ENCODE measurements at regions not wholly inside any gene's neighbourhood (a gene's known extent, or its start where the extent isn't known, plus 50 kb on each side); places are given as distances from the start of the nearest gene placed in this dataset.

GRCh38 chr9:119036969-119037368 is 332.3 kb downstream of the BRINP1 start:
- Histone ChIP-seq H3K9me2 (ENCODE audit: low read depth, low read length) (no peaks in the 10 kb centered on the region), H3K4me1 (ENCODE audit: insufficient read depth, low read length, severe bottlenecking) (no peaks in the 10 kb centered on the region), H3K9ac (ENCODE audit: low read length) (no peak overlapping the region), H3K36me3 (ENCODE audit: insufficient read depth, low read length) (no peaks in the 10 kb centered on the region), H3K9me3 (ENCODE audit: low read length) (no peaks in the 10 kb centered on the region), H3K27ac (ENCODE audit: low read depth, low read length, poor library complexity, severe bottlenecking) (no peak overlapping the region), H4K20me1 (ENCODE audit: insufficient read depth, low read length) (no peaks in the 10 kb centered on the region), H3K4me2 (ENCODE audit: low read length) (no peak overlapping the region), H2AFZ (ENCODE audit: low read length) (no peak overlapping the region), H3K4me3 (ENCODE audit: low read depth, low read length, poor library complexity, severe bottlenecking) (no peak overlapping the region), H3K27me3 (ENCODE audit: insufficient read depth, low read length) (no peaks in the 10 kb centered on the region), H3F3A (ENCODE audit: insufficient read depth, low read length) (no peaks in the 10 kb centered on the region), H3K79me2 (ENCODE audit: insufficient read depth, low read length) (no peaks in the 10 kb centered on the region)
- no peak for TF ChIP-seq EZH2 (IDR thresholded peaks at IDR 0.05; ENCODE audit: borderline replicate concordance, low read length)
- TF ChIP-seq CTCF (IDR thresholded peaks at IDR 0.05; ENCODE audit: low read length), result no peak

GRCh38 chr9:119043996-119044395 is 325.2 kb downstream of the BRINP1 start:
- Histone ChIP-seq H3K36me3 (ENCODE audit: insufficient read depth, low read length) (no peaks in the 10 kb centered on the region), H3K27me3 (ENCODE audit: insufficient read depth, low read length) (no peaks in the 10 kb centered on the region), H3F3A (ENCODE audit: insufficient read depth, low read length) (no peaks in the 10 kb centered on the region), H2AFZ (ENCODE audit: low read length) (no peak overlapping the region), H3K4me2 (ENCODE audit: low read length) (no peak overlapping the region), H3K9me2 (ENCODE audit: low read depth, low read length) (no peaks in the 10 kb centered on the region), H3K79me2 (ENCODE audit: insufficient read depth, low read length) (no peaks in the 10 kb centered on the region), H4K20me1 (ENCODE audit: insufficient read depth, low read length) (no peaks in the 10 kb centered on the region), H3K9me3 (ENCODE audit: low read length) (no peaks in the 10 kb centered on the region), H3K4me3 (ENCODE audit: low read depth, low read length, poor library complexity, severe bottlenecking) (no peak overlapping the region), H3K9ac (ENCODE audit: low read length) (no peak overlapping the region), H3K27ac (ENCODE audit: low read depth, low read length, poor library complexity, severe bottlenecking) (no peak overlapping the region), H3K4me1 (ENCODE audit: insufficient read depth, low read length, severe bottlenecking) (no peaks in the 10 kb centered on the region)
- TF ChIP-seq CTCF (IDR thresholded peaks at IDR 0.05; ENCODE audit: low read length), result no peak
- TF ChIP-seq EZH2 (IDR thresholded peaks at IDR 0.05; ENCODE audit: borderline replicate concordance, low read length), result no peak

- Histone ChIP-seq H3K4me3 (ENCODE audit: low read depth, low read length, poor library complexity, severe bottlenecking) (no peak overlapping the region), H3F3A (ENCODE audit: insufficient read depth, low read length) (no peaks in the 10 kb centered on the region), H3K27ac (ENCODE audit: low read depth, low read length, poor library complexity, severe bottlenecking) (no peak overlapping the region), H3K9me2 (ENCODE audit: low read depth, low read length) (no peaks in the 10 kb centered on the region), H3K27me3 (ENCODE audit: insufficient read depth, low read length) (no peaks in the 10 kb centered on the region), H3K36me3 (ENCODE audit: insufficient read depth, low read length) (no peaks in the 10 kb centered on the region), H3K9me3 (ENCODE audit: low read length) (no peaks in the 10 kb centered on the region), H4K20me1 (ENCODE audit: insufficient read depth, low read length) (no peaks in the 10 kb centered on the region), H3K4me1 (ENCODE audit: insufficient read depth, low read length, severe bottlenecking) (no peaks in the 10 kb centered on the region), H3K9ac (ENCODE audit: low read length) (no peak overlapping the region), H3K79me2 (ENCODE audit: insufficient read depth, low read length) (no peaks in the 10 kb centered on the region), H3K4me2 (ENCODE audit: low read length) (no peak overlapping the region), H2AFZ (ENCODE audit: low read length) (no peak overlapping the region)
- no peak for TF ChIP-seq CTCF (IDR thresholded peaks at IDR 0.05; ENCODE audit: low read length)
- no peak for TF ChIP-seq EZH2 (IDR thresholded peaks at IDR 0.05; ENCODE audit: borderline replicate concordance, low read length)
Observed at GRCh38 chr9:119044806-119045205, 324.4 kb downstream of the BRINP1 start.

All from OCI-LY1 (cell line).